ENCODE measurements at regions not wholly inside any gene's neighbourhood (a gene's known extent, or its start where the extent isn't known, plus 50 kb on each side); places are given as distances from the start of the nearest gene placed in this dataset.

DNA sequence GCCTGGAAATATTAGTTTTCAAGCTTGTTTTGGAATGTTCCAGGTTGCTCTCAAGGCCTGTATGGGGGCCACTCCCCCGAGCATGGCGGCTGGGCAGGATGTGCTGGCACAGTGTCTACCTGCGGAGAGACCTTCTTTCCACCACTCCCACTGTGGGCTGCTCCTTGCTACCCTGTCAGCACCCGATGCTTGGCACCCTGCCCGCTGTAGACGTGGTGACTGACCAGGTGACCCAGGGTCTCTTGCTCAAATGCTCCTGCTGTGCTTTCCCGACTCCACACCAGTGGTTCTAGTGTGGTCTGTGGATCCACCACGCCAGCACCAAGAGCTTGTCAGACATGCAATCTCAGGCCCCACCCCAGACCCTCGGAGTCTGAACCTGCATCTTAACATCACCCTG lies 213.3 kb downstream of the SH3BP4 start:
- TF ChIP-seq EZH2phosphoT487 (IDR thresholded peaks at IDR 0.05; ENCODE audit: unreplicated experiment) (no peak), POLR2AphosphoS5 (IDR thresholded peaks at IDR 0.05; ENCODE audit: low read depth) (no peak), ZNF331 (CRISPR knock-in tag; IDR thresholded peaks at IDR 0.05; ENCODE audit: low read depth) (no peak), REST (IDR thresholded peaks at IDR 0.05; ENCODE audit: unreplicated experiment) (no peak), EZH2 (IDR thresholded peaks at IDR 0.05; ENCODE audit: low read depth, unreplicated experiment) (no peak), CREB1 (CRISPR knock-in tag; IDR thresholded peaks at IDR 0.05; ENCODE audit: low read depth) (no peak), JUNB (IDR thresholded peaks at IDR 0.05; ENCODE audit: unreplicated experiment) (no peak), STAT1 (IDR thresholded peaks at IDR 0.05; ENCODE audit: unreplicated experiment) (no peak), NANOG (IDR thresholded peaks at IDR 0.05; ENCODE audit: borderline replicate concordance) (no peak), ZNF114 (CRISPR knock-in tag; IDR thresholded peaks at IDR 0.05) (no peak)
- TF ChIP-seq, protein P1, sequence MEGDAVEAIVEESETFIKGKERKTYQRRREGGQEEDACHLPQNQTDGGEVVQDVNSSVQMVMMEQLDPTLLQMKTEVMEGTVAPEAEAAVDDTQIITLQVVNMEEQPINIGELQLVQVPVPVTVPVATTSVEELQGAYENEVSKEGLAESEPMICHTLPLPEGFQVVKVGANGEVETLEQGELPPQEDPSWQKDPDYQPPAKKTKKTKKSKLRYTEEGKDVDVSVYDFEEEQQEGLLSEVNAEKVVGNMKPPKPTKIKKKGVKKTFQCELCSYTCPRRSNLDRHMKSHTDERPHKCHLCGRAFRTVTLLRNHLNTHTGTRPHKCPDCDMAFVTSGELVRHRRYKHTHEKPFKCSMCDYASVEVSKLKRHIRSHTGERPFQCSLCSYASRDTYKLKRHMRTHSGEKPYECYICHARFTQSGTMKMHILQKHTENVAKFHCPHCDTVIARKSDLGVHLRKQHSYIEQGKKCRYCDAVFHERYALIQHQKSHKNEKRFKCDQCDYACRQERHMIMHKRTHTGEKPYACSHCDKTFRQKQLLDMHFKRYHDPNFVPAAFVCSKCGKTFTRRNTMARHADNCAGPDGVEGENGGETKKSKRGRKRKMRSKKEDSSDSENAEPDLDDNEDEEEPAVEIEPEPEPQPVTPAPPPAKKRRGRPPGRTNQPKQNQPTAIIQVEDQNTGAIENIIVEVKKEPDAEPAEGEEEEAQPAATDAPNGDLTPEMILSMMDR (conservative IDR thresholded peaks at IDR 0.05; ENCODE audit: low read depth in 2 of 2) = no peak
- TF ChIP-seq, protein P2, sequence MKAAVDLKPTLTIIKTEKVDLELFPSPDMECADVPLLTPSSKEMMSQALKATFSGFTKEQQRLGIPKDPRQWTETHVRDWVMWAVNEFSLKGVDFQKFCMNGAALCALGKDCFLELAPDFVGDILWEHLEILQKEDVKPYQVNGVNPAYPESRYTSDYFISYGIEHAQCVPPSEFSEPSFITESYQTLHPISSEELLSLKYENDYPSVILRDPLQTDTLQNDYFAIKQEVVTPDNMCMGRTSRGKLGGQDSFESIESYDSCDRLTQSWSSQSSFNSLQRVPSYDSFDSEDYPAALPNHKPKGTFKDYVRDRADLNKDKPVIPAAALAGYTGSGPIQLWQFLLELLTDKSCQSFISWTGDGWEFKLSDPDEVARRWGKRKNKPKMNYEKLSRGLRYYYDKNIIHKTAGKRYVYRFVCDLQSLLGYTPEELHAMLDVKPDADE (IDR thresholded peaks at IDR 0.05) = no peak

Data from GM23338 (cell line).